ENCODE measurements at regions not wholly inside any gene's neighbourhood (a gene's known extent, or its start where the extent isn't known, plus 50 kb on each side); places are given as distances from the start of the nearest gene placed in this dataset.

DNA sequence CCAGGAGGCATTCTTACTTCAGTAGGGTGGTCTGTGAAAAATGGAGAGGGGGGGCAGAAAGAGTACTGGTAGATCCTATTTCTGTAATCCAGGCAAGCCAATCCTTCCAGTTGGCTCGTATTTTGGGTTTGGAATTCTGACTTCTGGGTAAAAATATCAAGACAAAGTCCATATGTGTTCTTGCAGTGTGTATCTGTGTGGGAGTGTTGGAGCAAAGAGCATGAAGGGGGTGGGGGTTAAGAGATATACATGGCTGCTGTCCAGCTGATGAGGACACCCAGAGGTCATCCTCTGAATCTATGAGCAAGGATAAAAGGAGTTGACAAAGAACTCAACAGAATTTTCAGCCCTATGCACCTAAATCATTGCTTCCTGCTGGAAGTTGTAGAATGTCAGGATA lies 375.8 kb upstream of the PIK3C3 start:
- DNase-seq (ENCODE audit: low spot score) = no peak
- in situ Hi-C loops (cut with MboI; ENCODE audit: low pct_unique_long_range_greater_than_20kb, low sequenced_read_pairs, unreplicated experiment) = no loop called here

DNA sequence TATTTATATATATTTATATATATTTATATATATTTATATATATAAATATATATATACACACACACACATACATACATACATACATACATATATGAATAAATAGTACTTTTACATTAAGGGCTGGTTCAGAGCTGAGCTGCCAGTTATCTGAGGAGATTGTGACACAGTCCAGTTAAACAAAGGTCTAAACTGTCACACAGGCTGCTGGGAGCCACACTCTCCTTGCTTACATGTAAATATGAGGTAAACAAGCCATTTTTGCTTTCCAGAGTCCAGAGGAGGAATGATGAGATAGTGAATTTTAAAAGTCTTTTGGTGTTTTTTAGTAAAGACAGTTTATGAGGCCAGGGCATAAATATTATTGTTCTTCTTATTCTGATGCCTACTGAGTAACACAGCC lies 377.5 kb upstream of the PIK3C3 start:
- no peak for DNase-seq (ENCODE audit: low spot score)
- TF ChIP-seq, protein P1, sequence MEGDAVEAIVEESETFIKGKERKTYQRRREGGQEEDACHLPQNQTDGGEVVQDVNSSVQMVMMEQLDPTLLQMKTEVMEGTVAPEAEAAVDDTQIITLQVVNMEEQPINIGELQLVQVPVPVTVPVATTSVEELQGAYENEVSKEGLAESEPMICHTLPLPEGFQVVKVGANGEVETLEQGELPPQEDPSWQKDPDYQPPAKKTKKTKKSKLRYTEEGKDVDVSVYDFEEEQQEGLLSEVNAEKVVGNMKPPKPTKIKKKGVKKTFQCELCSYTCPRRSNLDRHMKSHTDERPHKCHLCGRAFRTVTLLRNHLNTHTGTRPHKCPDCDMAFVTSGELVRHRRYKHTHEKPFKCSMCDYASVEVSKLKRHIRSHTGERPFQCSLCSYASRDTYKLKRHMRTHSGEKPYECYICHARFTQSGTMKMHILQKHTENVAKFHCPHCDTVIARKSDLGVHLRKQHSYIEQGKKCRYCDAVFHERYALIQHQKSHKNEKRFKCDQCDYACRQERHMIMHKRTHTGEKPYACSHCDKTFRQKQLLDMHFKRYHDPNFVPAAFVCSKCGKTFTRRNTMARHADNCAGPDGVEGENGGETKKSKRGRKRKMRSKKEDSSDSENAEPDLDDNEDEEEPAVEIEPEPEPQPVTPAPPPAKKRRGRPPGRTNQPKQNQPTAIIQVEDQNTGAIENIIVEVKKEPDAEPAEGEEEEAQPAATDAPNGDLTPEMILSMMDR (IDR thresholded peaks at IDR 0.05; ENCODE audit: extremely low read depth, insufficient read depth, missing control alignments) = no peak
- in situ Hi-C loops (cut with MboI; ENCODE audit: low pct_unique_long_range_greater_than_20kb, low sequenced_read_pairs, unreplicated experiment) = no loop called here

More for the DNA sequence above, 375.8 kb upstream of the PIK3C3 start:
- TF ChIP-seq, protein P1 (IDR thresholded peaks at IDR 0.05; ENCODE audit: extremely low read depth, insufficient read depth, missing control alignments) = no peak

DNA sequence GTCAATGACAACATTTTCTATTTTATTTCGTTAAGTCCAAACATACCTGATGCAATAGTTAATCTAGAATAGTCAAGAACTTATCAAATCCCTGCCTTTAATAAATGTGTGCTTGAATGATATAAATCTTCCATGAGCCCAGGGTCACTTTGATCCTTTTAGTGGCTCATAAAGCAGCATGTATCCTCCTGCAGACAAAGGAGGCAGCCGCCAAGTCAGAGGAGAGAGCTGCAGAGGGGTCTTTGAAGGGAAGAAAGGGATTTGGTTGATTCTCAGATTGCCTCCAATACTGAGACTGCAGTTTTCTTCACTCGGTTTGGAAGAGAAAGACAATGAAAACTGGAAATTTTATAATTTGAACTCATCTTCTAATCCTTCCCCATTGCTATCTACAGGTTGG lies 378.4 kb upstream of the PIK3C3 start:
- TF ChIP-seq, protein P1 (IDR thresholded peaks at IDR 0.05; ENCODE audit: extremely low read depth, insufficient read depth, missing control alignments) = no peak
- DNase-seq (ENCODE audit: low spot score) = no peak
- in situ Hi-C loops (cut with MboI; ENCODE audit: low pct_unique_long_range_greater_than_20kb, low sequenced_read_pairs, unreplicated experiment) = no loop called here

DNA sequence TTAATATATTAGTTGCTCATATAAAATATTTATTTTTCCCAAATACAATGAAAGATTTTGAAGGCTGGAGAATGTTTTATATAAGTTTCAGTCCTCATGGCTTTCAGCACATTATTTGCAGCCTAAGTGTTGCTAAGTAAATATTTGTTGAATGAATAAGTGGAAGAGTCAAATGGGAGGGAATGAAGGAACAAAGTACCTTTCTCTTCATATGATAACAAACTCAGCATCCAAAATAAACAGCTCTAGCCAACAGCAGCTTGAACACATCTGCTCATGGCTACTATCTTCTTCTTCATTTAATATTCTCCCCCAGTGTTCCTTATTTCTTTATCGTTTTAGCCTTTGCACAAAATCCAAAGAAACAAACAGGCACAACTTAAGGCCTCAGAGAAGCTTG lies 385.2 kb upstream of the PIK3C3 start:
- TF ChIP-seq, protein P1 (IDR thresholded peaks at IDR 0.05; ENCODE audit: extremely low read depth, insufficient read depth, missing control alignments) = no peak
- DNase-seq (ENCODE audit: low spot score) = no peak
- in situ Hi-C loops (cut with MboI; ENCODE audit: low pct_unique_long_range_greater_than_20kb, low sequenced_read_pairs, unreplicated experiment) = no loop called here

DNA sequence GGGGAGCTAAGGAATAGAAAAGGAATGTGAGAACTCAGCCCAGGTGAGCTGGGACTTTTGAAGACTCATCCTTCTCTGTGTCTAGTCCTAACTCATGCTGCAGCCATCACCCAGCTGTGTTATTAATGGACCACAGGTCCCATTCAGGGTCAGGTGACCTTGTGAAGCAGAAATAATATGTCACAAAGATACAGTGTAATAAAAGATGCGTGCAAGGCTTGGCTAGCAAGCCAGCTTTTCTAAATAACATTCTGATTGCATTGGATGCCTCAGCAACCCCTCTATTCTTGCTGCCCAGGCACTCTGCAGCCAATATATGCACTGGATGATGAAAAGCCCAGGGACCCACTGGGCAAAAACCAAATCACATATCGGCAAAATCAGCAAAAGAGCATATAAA lies 393.1 kb upstream of the PIK3C3 start:
- in situ Hi-C loops (cut with MboI; ENCODE audit: low pct_unique_long_range_greater_than_20kb, low sequenced_read_pairs, unreplicated experiment) = no loop called here
- no peak for DNase-seq (ENCODE audit: low spot score)
- TF ChIP-seq, protein P1 (IDR thresholded peaks at IDR 0.05; ENCODE audit: extremely low read depth, insufficient read depth, missing control alignments) = no peak

DNA sequence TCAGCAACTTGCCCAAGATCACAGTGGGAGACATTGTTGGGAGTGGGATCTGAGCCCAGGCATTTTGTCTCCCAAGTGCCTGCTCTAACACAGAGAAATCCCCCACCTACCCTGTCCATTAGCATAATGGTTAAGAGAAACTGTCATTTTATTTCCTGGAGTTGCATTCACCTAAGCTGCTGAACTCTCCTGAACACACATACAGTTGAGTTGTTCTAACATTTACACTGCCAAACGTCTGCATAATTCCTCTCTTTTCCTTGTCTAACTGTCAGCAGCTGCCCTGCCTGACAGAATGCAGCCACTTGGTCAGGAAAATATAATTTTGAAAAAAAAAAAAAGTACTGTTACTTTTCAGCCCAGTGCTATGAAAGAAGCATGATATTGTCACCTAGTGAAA lies 396.3 kb upstream of the PIK3C3 start:
- TF ChIP-seq, protein P1 (IDR thresholded peaks at IDR 0.05; ENCODE audit: extremely low read depth, insufficient read depth, missing control alignments) = no peak
- in situ Hi-C loops (cut with MboI; ENCODE audit: low pct_unique_long_range_greater_than_20kb, low sequenced_read_pairs, unreplicated experiment) = no loop called here
- no peak for DNase-seq (ENCODE audit: low spot score)

DNA sequence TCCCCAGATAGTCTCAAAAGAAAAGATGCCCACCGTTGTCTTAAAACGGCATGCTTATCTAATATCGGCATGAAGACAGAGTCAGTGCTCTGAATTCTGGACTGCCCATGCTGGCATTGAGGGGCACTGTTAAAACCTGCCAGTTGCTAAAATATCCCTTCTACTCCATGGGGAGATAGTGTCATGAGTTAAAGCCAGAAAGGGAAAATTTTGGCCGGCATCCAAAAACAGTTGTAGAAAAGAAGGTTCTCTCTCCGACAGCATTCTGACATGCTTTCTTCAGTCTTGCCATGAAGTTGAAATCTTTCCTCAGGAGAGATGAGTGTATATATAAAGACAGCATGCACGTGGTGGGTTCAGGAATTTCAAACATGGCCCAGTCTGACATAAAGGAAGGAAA lies 401.3 kb upstream of the PIK3C3 start:
- no peak for DNase-seq (ENCODE audit: low spot score)
- in situ Hi-C loops (cut with MboI; ENCODE audit: low pct_unique_long_range_greater_than_20kb, low sequenced_read_pairs, unreplicated experiment) = no loop called here
- TF ChIP-seq, protein P1 (IDR thresholded peaks at IDR 0.05; ENCODE audit: extremely low read depth, insufficient read depth, missing control alignments) = no peak
